ENCODE measurements at regions not wholly inside any gene's neighbourhood (a gene's known extent, or its start where the extent isn't known, plus 50 kb on each side); places are given as distances from the start of the nearest gene placed in this dataset.

- TF ChIP-seq POLR2AphosphoS5 (IDR thresholded peaks at IDR 0.05; ENCODE audit: low read depth, low read length) (no peak), CTCF (IDR thresholded peaks at IDR 0.05) (no peak), TCF7L2 (IDR thresholded peaks at IDR 0.05; ENCODE audit: low read depth, low read length) (no peak), REST (IDR thresholded peaks at IDR 0.05; ENCODE audit: insufficient read depth in 1 of 2, low read depth in 2 of 2, low read length in 1 of 2) (no peak)
Observed at GRCh38 chr4:101540336-101540735, 193.0 kb upstream of the PPP3CA start.
